BJ (cell line): ENCODE measurements at regions not wholly inside any gene's neighbourhood (a gene's known extent, or its start where the extent isn't known, plus 50 kb on each side); places are given as distances from the start of the nearest gene placed in this dataset.

Experiments used
- CTCF ChIA-PET: fragments of 350-600 bp; formaldehyde crosslinking; extraction: SDS; loops from one replicate; lab custom pipeline; 2021; ENCODE audit warnings: antibody characterized with exemption, inconsistent platforms; lab: Yijun Ruan, JAX
- POLR2A ChIA-PET: fragments of 300-600 bp; sonication (Branson Sonifier 250); formaldehyde crosslinking; extraction: SDS; loops from one replicate; lab custom pipeline; 2021; ENCODE audit warnings: antibody characterized with exemption; lab: Charles Lee
- DNase-seq: peaks from one replicate; pipeline ENCODE4 v3.0.0-alpha.2; 2011; ENCODE audit warnings: low read depth
- H3K27me3 ChIP-seq: 2 replicates; pipeline ENCODE4 v1.6.0; 2011; ENCODE audit warnings: low read length; ENCODE audit not compliant: control insufficient read depth, insufficient read depth
- H3K36me3 ChIP-seq: 2 replicates; pipeline ENCODE4 v1.5.1; 2011; ENCODE audit warnings: low read length; ENCODE audit not compliant: control insufficient read depth, insufficient read depth
- H3K4me3 ChIP-seq: 2 replicates; pipeline ENCODE4 v1.5.1; 2011; ENCODE audit warnings: low read depth, mild to moderate bottlenecking, control low read depth, low read length
- CTCF ChIP-seq: IDR thresholded peaks from 2 replicates; pipeline ENCODE4 v1.5.1; 2011; ENCODE audit warnings: low read depth, mild to moderate bottlenecking, control low read depth, inconsistent platforms, low read length, moderate library complexity; ENCODE audit not compliant: insufficient read depth

- Histone ChIP-seq H3K36me3 (no peaks in the 10 kb centered on the region), H3K27me3 (no peaks in the 10 kb centered on the region), H3K4me3 (no peak overlapping the region)
- ChIA-PET CTCF (no interaction called here), POLR2A (no interaction called here)
- no peak for TF ChIP-seq CTCF
- DNase-seq: no peak
These were observed 114.4 kb downstream of the TRIM29 start for GRCh38 chr11:120023551-120023950.

GRCh38 chr11:120023120-120023519 is 114.8 kb downstream of the TRIM29 start:
- DNase-seq: no peak
- Histone ChIP-seq H3K4me3 (no peak overlapping the region), H3K36me3 (no peaks in the 10 kb centered on the region), H3K27me3 (no peaks in the 10 kb centered on the region)
- no peak for TF ChIP-seq CTCF
- ChIA-PET CTCF (no interaction called here), POLR2A (no interaction called here)

GRCh38 chr11:120022617-120023016 is 115.3 kb downstream of the TRIM29 start:
- no peak overlapping the region for H3K4me3 ChIP-seq
- no peak for TF ChIP-seq CTCF
- CTCF ChIA-PET: no interaction called here
- no peaks in the 10 kb centered on the region for H3K27me3 ChIP-seq
- POLR2A ChIA-PET: no interaction called here
- H3K36me3 ChIP-seq: no peaks in the 10 kb centered on the region
- DNase-seq: no peak

GRCh38 chr11:120021978-120022377 is 115.9 kb downstream of the TRIM29 start:
- ChIA-PET CTCF (no interaction called here), POLR2A (no interaction called here)
- Histone ChIP-seq H3K36me3 (no peaks in the 10 kb centered on the region), H3K27me3 (peaks cover 3% of the 10 kb centered on the region), H3K4me3 (no peak overlapping the region)
- DNase-seq: no peak
- TF ChIP-seq CTCF: no peak

- Histone ChIP-seq H3K36me3 (no peaks in the 10 kb centered on the region), H3K4me3 (no peak overlapping the region), H3K27me3 (peaks cover 4% of the 10 kb centered on the region)
- ChIA-PET CTCF (no interaction called here), POLR2A (no interaction called here)
- TF ChIP-seq CTCF: no peak
- no peak for DNase-seq
These were observed 116.4 kb downstream of the TRIM29 start for GRCh38 chr11:120021391-120021953.
